Peyer's patch (tissue), 4 donors: ENCODE measurements at regions not wholly inside any gene's neighbourhood (a gene's known extent, or its start where the extent isn't known, plus 50 kb on each side); places are given as distances from the start of the nearest gene placed in this dataset.

Experiments used
- DNase-seq, 3 donors: peaks; one replicate each; pipeline ENCODE4 v3.0.0-alpha.2; 2017 to 2019
- H3K27ac ChIP-seq, 4 donors: fragments of 200-600 bp; sonication (generic); one replicate each; pipeline ENCODE4 v1.5.1; 2016 to 2019
- H3K27me3 ChIP-seq, 2 donors: fragments of 200-600 bp; sonication (generic); one replicate each; pipeline ENCODE4 v1.5.1; 2019
- H3K36me3 ChIP-seq, 3 donors: fragments of 200-600 bp; sonication (generic); one replicate each; pipeline ENCODE4 v1.5.1; 2016 to 2019
- H3K4me1 ChIP-seq, 4 donors: fragments of 200-600 bp; sonication (generic); one replicate each; pipeline ENCODE4 v1.5.1; 2016 to 2019
- H3K4me3 ChIP-seq, 4 donors: fragments of 200-600 bp; sonication (generic); 1 replicate in 3 of 4; 2 replicates in 1 of 4; pipeline ENCODE4 v1.5.1; 2016 to 2019; ENCODE audit warnings: mild to moderate bottlenecking in 1 of 4
- H3K9me3 ChIP-seq, 4 donors: fragments of 200-600 bp; sonication (generic); one replicate each; pipeline ENCODE4 v1.5.1; 2016 to 2019; ENCODE audit warnings: mild to moderate bottlenecking in 1 of 4
- CTCF ChIP-seq, 6 experiments: fragments of 450-650 bp in 4 of 6; fragments of 200-600 bp in 2 of 6; sonication (generic) in 1 of 6; IDR thresholded peaks; one replicate each; pipeline ENCODE4 v1.5.1; 2017 to 2019; ENCODE audit warnings: antibody characterized with exemption in 6 of 6, mild to moderate bottlenecking in 3 of 6, moderate library complexity in 1 of 6
- POLR2A ChIP-seq, 2 donors: fragments of 450-650 bp; IDR thresholded peaks; one replicate each; pipeline ENCODE4 v1.5.1; 2017; ENCODE audit warnings: antibody characterized with exemption in 2 of 2, mild to moderate bottlenecking in 2 of 2, moderate library complexity in 2 of 2

GRCh38 chr2:2619995-2620394 lies 288.9 kb upstream of the MYT1L start:
- Histone ChIP-seq H3K4me1 (no peaks in the 10 kb centered on the region), H3K36me3 (no peaks in the 10 kb centered on the region), H3K4me3 (no peak overlapping the region), H3K9me3 (no peaks in the 10 kb centered on the region), H3K27ac (no peak overlapping the region), H3K27me3 (no peaks in the 10 kb centered on the region)
- no peak for DNase-seq
- TF ChIP-seq CTCF (IDR thresholded peaks at IDR 0.05) (no peak), POLR2A (IDR thresholded peaks at IDR 0.05) (no peak)

- Histone ChIP-seq H3K9me3 (no peaks in the 10 kb centered on the region), H3K27me3 (no peaks in the 10 kb centered on the region), H3K27ac (no peak overlapping the region), H3K4me1 (no peaks in the 10 kb centered on the region), H3K4me3 (no peak overlapping the region), H3K36me3 (no peaks in the 10 kb centered on the region)
- no peak for TF ChIP-seq CTCF (IDR thresholded peaks at IDR 0.05)
- TF ChIP-seq POLR2A (IDR thresholded peaks at IDR 0.05): no peak
- DNase-seq: no peak
Observed at GRCh38 chr2:2614452-2614851, 283.4 kb upstream of the MYT1L start.

GRCh38 chr2:2613279-2614199 lies 282.5 kb upstream of the MYT1L start:
- TF ChIP-seq CTCF (IDR thresholded peaks at IDR 0.05) (no peak), POLR2A (IDR thresholded peaks at IDR 0.05) (no peak)
- peak; percentile 53 to 90 (median 72) for DNase-seq
- Histone ChIP-seq H3K27ac (peak overlapping the region in 1 of 4 donors; percentile 42), H3K4me1 (no peaks in the 10 kb centered on the region), H3K36me3 (no peaks in the 10 kb centered on the region), H3K27me3 (no peaks in the 10 kb centered on the region), H3K9me3 (no peaks in the 10 kb centered on the region), H3K4me3 (peak overlapping the region; percentile 6 to 50 (median 32))

- no peak for DNase-seq
- Histone ChIP-seq H3K4me3 (no peak overlapping the region), H3K27me3 (no peaks in the 10 kb centered on the region), H3K4me1 (no peaks in the 10 kb centered on the region), H3K36me3 (no peaks in the 10 kb centered on the region), H3K27ac (no peak overlapping the region), H3K9me3 (no peaks in the 10 kb centered on the region)
- TF ChIP-seq CTCF (IDR thresholded peaks at IDR 0.05) (no peak), POLR2A (IDR thresholded peaks at IDR 0.05) (no peak)
Observed at GRCh38 chr2:2610751-2611150, 279.7 kb upstream of the MYT1L start.

- H3K27me3 ChIP-seq: no peaks in the 10 kb centered on the region
- H3K9me3 ChIP-seq: no peaks in the 10 kb centered on the region
- H3K4me1 ChIP-seq: no peaks in the 10 kb centered on the region
- H3K27ac ChIP-seq: no peak overlapping the region
- no peak for DNase-seq
- TF ChIP-seq CTCF (IDR thresholded peaks at IDR 0.05) (no peak), POLR2A (IDR thresholded peaks at IDR 0.05) (no peak)
- H3K36me3 ChIP-seq: no peaks in the 10 kb centered on the region
- H3K4me3 ChIP-seq: no peak overlapping the region
Observed at GRCh38 chr2:2600366-2600765, 269.3 kb upstream of the MYT1L start.
